HepG2 (cell line): ENCODE measurements at regions not wholly inside any gene's neighbourhood (a gene's known extent, or its start where the extent isn't known, plus 50 kb on each side); places are given as distances from the start of the nearest gene placed in this dataset.
A peak's percentile ranks its signal among the peaks of the same experiment; 100 is the strongest.

Experiments
- AFF4 ChIP-seq: sonication (generic); formaldehyde crosslinking; IDR thresholded peaks from 2 replicates; pipeline ENCODE4 v1.4.0; 2020; ENCODE audit warnings: missing genetic modification reagents
- BCL6 ChIP-seq: IDR thresholded peaks from 2 replicates; pipeline ENCODE4 v1.6.1; 2016; ENCODE audit warnings: missing genetic modification reagents, missing compliant biosample characterization
- CENPX ChIP-seq: sonication (generic); formaldehyde crosslinking; IDR thresholded peaks from 2 replicates; pipeline ENCODE4 v1.9.0; 2021; ENCODE audit warnings: mild to moderate bottlenecking, missing genetic modification reagents, moderate library complexity
- FOXJ3 ChIP-seq: sonication (generic); formaldehyde crosslinking; IDR thresholded peaks from 2 replicates; pipeline ENCODE4 v1.4.0; 2020; ENCODE audit warnings: missing genetic modification reagents, mild to moderate bottlenecking, borderline replicate concordance
- KDM6A ChIP-seq: IDR thresholded peaks from 2 replicates; pipeline ENCODE4 v1.6.1; 2016; ENCODE audit warnings: low read depth
- MEIS1 ChIP-seq: sonication (generic); formaldehyde crosslinking; IDR thresholded peaks from 2 replicates; pipeline ENCODE4 v1.9.0; 2021; ENCODE audit warnings: mild to moderate bottlenecking, missing genetic modification reagents, moderate library complexity, borderline replicate concordance
- MTA1 ChIP-seq: sonication (generic); formaldehyde crosslinking; IDR thresholded peaks from 2 replicates; pipeline ENCODE4 v1.4.0; 2020; ENCODE audit warnings: missing genetic modification reagents, mild to moderate bottlenecking, borderline replicate concordance
- NR2C2 ChIP-seq: sonication (generic); formaldehyde crosslinking; IDR thresholded peaks from 2 replicates; pipeline ENCODE4 v1.4.0; 2020; ENCODE audit warnings: missing genetic modification reagents, mild to moderate bottlenecking, moderate library complexity, borderline replicate concordance
- PHF21A ChIP-seq: sonication (generic); formaldehyde crosslinking; IDR thresholded peaks from 2 replicates; pipeline ENCODE4 v1.5.0; 2020; ENCODE audit warnings: mild to moderate bottlenecking, missing genetic modification reagents
- RAD21 ChIP-seq: fragments of 450-650 bp; formaldehyde crosslinking; IDR thresholded peaks from 2 replicates; pipeline ENCODE4 v1.5.0; 2020; ENCODE audit warnings: mild to moderate bottlenecking
- REPIN1 ChIP-seq: sonication (generic); formaldehyde crosslinking; IDR thresholded peaks from 2 replicates; pipeline ENCODE4 v1.8.0; 2022; ENCODE audit warnings: missing genetic modification reagents, low read depth, mild to moderate bottlenecking, borderline replicate concordance
- RFX5 ChIP-seq: IDR thresholded peaks from 2 replicates; pipeline ENCODE4 v1.6.1; 2011; ENCODE audit warnings: low read depth, low read length, improper control_type of control experiment
- SALL1 ChIP-seq: sonication (generic); formaldehyde crosslinking; IDR thresholded peaks from 2 replicates; pipeline ENCODE4 v1.8.0; 2022; ENCODE audit warnings: mild to moderate bottlenecking, missing genetic modification reagents
- SAP130 ChIP-seq: IDR thresholded peaks from 2 replicates; pipeline ENCODE4 v1.6.1; 2016; ENCODE audit warnings: low read depth
- SMAD1 ChIP-seq: sonication (generic); formaldehyde crosslinking; IDR thresholded peaks from 2 replicates; pipeline ENCODE4 v1.4.0; 2020; ENCODE audit warnings: missing genetic modification reagents, low read depth, mild to moderate bottlenecking, borderline replicate concordance
- ZBTB1 ChIP-seq: sonication (generic); formaldehyde crosslinking; IDR thresholded peaks from 2 replicates; pipeline ENCODE4 v1.4.0; 2020; ENCODE audit warnings: missing genetic modification reagents, borderline replicate concordance
- ZNF614 ChIP-seq: IDR thresholded peaks from 2 replicates; pipeline ENCODE4 v1.6.1; 2018; ENCODE audit warnings: missing biosample characterization, missing genetic modification reagents, inconsistent platforms, borderline replicate concordance
- ZNF646 ChIP-seq: sonication (generic); formaldehyde crosslinking; IDR thresholded peaks from 2 replicates; pipeline ENCODE4 v1.9.0; 2021; ENCODE audit warnings: mild to moderate bottlenecking, missing genetic modification reagents
- ZNF768 ChIP-seq: sonication (generic); formaldehyde crosslinking; IDR thresholded peaks from 2 replicates; pipeline ENCODE4 v1.4.0; 2020; ENCODE audit warnings: missing genetic modification reagents
- ZNF775 ChIP-seq: sonication (generic); formaldehyde crosslinking; IDR thresholded peaks from 2 replicates; pipeline ENCODE4 v1.4.0; 2020; ENCODE audit warnings: missing genetic modification reagents, mild to moderate bottlenecking, moderate library complexity, borderline replicate concordance

GRCh38 chr22:22087854-22088657 lies 105.5 kb upstream of the TOP3B start (continued):
- peak; percentile 49; the same call in 1 of the 2 replicates for TF ChIP-seq ZNF614 (CRISPR knock-in tag)
- no peak for TF ChIP-seq RAD21
- TF ChIP-seq AFF4, result no peak
- TF ChIP-seq PHF21A (CRISPR knock-in tag), result peak; percentile 87
- no peak for TF ChIP-seq SMAD1
- TF ChIP-seq SAP130, result peak; percentile 50
- peak; percentile 79; the same call in 1 of the 2 replicates for TF ChIP-seq FOXJ3 (CRISPR knock-in tag)
- 0 out of 2 replicates have a peak, but pooled peaks have one; percentile 18 for TF ChIP-seq NR2C2 (CRISPR knock-in tag)
- TF ChIP-seq RFX5, result no peak
- peak; percentile 99 for TF ChIP-seq SALL1 (CRISPR knock-in tag)
- TF ChIP-seq ZNF646 (CRISPR knock-in tag), result no peak
- TF ChIP-seq MTA1 (CRISPR knock-in tag), result peak; percentile 23; the same call in 1 of the 2 replicates
- peak; percentile 63 for TF ChIP-seq KDM6A (CRISPR knock-in tag)
- peak; percentile 93 for TF ChIP-seq REPIN1 (CRISPR knock-in tag)
- no peak for TF ChIP-seq ZBTB1 (CRISPR knock-in tag)
- 0 out of 2 replicates have a peak, but pooled peaks have one; percentile 23 for TF ChIP-seq MEIS1 (CRISPR knock-in tag)
- no peak for TF ChIP-seq CENPX (CRISPR knock-in tag)
- no peak for TF ChIP-seq ZNF775 (CRISPR knock-in tag)
- peak; percentile 88 for TF ChIP-seq BCL6 (CRISPR knock-in tag)
- TF ChIP-seq ZNF768 (CRISPR knock-in tag), result peak; percentile 26; the same call in 1 of the 2 replicates
